HG03342 (cell line): ENCODE measurements at regions not wholly inside any gene's neighbourhood (a gene's known extent, or its start where the extent isn't known, plus 50 kb on each side); places are given as distances from the start of the nearest gene placed in this dataset.

Experiments used
- ATAC-seq: cut with Tn5 transposase; IDR thresholded peaks from one replicate; pipeline ENCODE4 v1.9.1; 2021; ENCODE audit warnings: mild to moderate bottlenecking, moderate library complexity; ENCODE audit not compliant: unreplicated experiment

DNA sequence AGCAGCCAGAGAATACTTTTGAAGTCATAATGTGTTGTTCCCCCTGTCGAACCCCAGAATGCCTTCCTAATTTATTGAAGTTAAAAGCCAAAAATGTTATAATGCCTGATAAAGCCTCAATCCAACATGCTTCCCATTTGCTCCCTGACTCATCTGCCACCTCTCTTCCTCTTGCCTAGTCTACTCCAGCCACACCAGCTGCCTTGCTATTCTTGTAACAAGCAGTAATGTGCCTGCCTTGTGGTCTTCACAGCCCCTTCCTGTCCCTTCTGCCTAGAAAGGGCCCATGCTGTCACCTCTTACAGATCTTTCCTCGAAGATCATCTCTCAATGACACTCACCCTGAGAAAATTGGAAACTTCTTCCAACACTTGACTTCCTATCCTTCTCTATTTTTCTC, 231.6 kb upstream of the CDH2 start:
- ATAC-seq: no peak

DNA sequence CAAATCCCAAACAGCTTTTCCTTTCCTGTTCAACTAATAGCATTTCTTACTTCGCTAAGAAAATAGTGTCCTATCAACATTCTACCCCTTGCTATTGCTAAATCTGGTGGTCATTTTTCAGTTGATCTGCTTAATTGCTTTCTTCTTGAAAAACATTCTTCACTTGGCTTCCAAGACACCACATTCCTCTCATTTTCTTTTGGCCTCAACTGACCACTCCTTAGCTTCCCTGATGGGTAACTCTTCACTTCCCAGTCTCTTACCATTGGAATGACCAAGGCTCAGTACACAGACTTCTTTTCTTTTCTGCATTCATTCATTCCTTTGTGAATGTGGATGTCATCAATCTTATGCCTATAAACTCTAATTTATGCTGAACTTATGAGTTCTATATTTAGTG, 230.8 kb upstream of the CDH2 start:
- ATAC-seq: no peak

DNA sequence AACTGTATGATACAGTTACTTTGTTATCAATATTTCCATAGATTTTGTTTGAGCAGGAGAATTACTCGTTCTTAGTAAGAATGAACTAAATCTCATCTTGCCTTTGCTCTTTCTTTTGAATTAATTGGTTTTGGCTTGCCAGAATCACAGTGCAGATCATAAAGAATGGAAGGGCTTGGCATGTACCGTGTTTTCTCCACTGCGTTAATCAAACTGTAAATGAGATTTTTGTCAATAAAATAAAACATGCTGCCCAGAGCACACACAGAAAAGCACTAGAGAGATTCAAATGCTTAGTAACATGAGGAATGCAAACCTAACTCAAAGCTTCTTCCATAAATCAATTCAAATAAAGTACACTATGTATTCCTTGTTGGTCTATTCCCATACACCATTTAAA, 229.6 kb upstream of the CDH2 start:
- no peak for ATAC-seq

DNA sequence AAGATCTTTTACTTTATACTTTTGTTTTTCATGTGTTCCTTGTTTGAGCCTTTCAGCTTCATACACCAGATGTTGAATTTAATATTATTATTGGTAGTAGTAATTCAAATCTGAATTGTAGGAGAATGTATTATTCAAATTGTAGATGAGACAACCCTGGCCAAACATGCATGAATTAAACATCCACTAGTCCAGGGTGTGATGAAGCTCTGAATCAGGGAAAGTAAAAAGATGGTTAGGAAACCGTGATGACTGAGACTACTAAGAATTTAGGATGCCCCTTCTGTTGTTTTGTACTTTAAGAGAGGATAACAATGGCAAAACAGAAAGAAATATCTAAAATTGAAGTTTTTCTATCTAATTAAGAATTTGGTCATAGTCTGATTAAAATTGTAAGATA, 227.8 kb upstream of the CDH2 start:
- ATAC-seq: no peak

DNA sequence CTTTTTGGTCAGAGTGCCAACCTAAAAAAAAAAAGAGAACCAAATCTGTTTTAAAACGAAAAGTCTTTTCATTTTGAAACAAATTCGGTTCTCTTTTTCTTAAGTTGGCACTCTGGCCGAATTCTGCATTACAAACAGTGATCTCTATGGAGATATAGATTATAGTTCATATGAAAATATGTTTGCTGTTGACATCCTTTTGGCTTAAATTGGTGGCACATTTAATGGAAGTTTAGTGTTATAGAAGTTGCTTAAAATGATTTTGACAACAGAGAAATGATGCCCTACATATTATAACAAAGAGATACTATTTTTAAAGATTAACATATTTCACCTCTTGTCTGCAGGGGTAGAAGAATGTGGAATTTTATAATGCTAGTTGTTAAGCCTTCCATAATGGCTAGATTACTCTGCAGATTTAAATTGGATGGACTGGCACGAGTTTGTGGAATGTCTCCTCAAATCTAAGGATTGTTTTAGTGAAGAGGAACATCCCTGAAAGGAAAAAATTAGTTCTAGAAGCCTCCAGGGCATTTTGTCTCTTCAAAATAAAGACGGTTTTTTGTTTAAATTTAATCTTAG, 222.9 kb upstream of the CDH2 start:
- ATAC-seq: no peak

DNA sequence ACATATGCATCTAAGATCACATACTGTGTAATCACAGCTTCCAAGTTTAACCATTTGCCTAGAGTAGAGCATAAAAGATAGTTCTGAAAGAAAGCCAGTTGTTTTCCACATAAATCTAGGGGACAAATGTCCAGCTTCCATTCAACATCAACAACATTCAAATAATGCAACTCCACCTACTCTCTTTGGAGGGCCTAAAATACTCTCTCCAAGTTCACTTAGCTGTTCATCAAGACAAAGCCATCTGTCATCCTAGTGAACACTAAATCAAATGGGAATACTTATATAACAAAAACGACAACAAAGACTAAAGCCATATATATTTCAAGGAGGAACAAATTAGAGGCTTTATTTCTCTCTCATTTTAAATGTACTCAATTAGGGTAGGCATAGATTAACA, 221.5 kb upstream of the CDH2 start:
- ATAC-seq: no peak

GRCh38 chr18:28390022-28390421, 213.1 kb upstream of the CDH2 start:
- no peak for ATAC-seq

DNA sequence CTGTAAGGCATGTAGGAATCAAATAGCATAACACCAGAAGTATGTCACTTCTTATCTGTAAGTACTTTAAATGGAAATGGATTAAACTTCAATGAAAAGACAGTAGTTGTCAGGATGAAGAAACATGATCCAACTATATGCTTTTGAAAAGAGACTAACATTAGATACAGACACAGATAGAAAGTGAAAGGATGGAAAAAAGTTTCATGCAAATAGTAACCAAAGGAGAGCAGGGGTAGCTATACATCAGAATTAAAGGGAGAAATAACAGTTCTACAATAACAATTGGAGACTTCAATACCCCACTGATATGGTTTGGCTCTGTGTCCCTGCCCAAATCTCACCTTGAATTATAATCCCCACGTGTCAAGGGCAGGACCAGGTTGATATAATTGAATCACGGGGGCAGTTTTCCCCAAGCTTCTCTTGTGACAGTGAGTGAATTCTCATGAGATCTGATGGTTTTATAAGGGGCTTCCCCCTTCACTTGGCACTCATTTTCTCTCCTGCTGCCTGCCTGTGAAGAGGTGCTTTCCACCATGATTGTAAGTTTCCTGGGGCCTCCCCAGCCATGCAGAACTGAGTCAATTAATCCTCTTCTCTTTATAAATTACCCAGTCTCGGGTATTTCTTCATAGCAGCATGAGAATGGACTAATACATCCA, 205.4 kb upstream of the CDH2 start:
- no peak for ATAC-seq

- no peak for ATAC-seq
These were observed 195.3 kb upstream of the CDH2 start for GRCh38 chr18:28372186-28372585.

DNA sequence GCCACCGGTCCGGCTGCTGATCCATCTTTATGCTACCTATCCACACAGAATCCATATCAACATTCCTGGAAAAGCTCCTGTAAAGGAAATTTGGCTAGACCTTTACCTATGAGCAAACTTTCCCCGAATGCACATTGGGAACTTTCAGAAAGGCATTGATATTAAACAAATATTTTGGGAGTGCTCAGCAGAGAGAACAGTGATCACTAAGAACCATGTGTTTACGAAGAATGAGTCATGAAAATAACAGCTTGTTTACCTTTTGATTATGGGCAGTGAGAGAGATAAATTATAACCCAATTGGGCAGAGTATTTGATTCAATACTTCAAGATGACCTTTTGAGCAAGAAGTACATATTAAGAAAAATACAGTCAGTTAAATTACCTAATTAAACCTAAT, 189.7 kb upstream of the CDH2 start:
- ATAC-seq: no peak

DNA sequence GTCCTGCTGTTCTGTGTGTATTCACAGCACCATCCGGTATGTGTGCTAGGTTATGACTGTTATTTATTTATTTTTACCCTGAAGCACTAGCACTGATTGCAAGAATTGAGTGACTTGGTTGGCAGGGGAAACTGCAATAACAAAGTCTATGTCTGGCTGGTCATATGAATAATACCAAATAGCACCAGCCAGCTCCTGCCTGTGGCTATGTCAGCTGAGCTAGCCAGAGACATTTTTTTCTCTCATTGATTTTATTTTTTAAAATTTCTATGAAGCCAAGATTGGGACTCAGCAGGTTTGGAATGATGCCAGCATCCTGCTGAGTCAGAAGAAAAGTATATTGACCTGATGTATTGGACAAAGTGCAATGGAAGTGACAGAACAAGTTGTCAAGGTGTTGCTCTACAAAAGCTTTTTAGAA, 188.5 kb upstream of the CDH2 start:
- no peak for ATAC-seq

DNA sequence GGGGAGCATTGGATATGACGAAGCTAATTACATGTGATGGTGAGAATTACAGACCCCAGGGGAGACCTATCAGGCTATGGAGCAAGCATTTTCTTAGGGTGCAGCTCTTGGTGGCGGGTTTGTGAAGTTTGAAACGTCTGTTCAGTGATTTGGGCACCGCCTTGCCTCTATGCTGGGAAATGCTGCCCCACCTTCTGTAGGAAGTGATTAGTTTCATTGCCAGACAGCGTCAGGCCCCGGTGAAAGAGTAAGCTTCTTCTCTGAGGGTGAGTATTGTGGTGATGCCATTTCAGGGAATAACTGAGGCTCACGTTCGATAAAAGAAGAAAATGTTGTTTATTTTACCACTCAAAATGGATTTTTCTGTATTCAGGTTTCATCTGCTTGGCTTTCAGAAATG, 186.2 kb upstream of the CDH2 start:
- ATAC-seq: no peak

GRCh38 chr18:28359176-28359575, 182.2 kb upstream of the CDH2 start:
- ATAC-seq: no peak

GRCh38 chr18:28357766-28358401, 181.0 kb upstream of the CDH2 start:
- no peak for ATAC-seq

- no peak for ATAC-seq
These were observed 173.9 kb upstream of the CDH2 start for GRCh38 chr18:28350821-28351220.

- ATAC-seq: no peak
These were observed 165.3 kb upstream of the CDH2 start for GRCh38 chr18:28342231-28342630.

DNA sequence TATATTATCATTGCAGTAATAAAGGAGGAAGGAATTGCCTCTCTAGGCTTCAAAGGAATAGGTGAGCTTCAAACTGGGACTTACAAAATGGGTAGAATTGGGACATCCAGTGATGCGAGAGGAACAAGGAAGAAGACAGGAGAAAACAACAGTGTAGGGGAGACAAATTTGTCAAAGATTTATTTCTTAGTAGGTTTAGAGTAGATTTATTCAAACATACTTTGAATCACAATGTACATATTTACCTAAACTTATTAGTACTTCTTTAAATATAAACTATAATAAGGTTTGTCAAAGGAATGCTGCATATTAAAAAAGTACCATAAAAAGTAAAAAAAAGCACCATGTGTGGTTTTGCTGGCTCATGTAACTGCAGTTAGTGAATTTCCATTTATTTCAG, 161.4 kb upstream of the CDH2 start:
- ATAC-seq: no peak

- ATAC-seq: no peak
These were observed 157.6 kb upstream of the CDH2 start for GRCh38 chr18:28334516-28334915.

DNA sequence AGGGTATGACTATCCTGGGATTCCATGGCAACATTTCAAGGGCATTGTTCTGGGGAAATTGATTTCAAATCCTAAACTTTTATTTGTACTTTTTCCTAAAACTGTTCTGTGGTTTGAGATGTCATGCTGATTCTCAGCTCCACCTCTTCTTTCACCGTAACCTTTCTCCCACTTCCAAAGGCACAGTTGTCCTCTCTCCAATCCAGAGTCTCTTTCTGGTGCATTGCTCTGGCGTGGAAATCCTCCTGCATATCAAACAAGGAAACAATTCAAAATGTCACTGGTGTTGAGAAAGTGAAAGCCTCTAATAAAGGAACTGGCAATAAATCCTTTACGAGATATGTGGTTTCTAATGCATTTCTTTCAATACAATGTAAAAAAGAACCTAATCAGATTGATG, 155.1 kb upstream of the CDH2 start:
- ATAC-seq: no peak

- no peak for ATAC-seq
These were observed 154.6 kb upstream of the CDH2 start for GRCh38 chr18:28331551-28331950.

DNA sequence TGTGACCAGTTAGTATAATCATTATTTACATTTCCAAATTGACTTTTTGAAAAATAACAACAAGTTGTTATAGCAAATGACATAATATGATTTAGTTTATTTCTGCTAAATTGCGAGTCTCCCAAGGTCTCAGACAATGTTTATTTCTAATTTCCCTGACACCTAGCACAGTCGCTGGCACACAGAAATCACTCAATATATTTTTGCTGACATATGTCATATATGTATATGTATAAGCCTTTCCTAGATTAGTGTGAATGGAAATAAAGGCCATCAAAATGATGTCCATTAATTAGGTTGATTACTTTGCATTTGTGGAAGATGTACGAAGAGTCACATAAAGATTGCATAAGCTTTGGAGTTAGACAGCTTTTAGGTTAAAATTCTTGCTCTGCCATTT, 136.7 kb upstream of the CDH2 start:
- no peak for ATAC-seq

DNA sequence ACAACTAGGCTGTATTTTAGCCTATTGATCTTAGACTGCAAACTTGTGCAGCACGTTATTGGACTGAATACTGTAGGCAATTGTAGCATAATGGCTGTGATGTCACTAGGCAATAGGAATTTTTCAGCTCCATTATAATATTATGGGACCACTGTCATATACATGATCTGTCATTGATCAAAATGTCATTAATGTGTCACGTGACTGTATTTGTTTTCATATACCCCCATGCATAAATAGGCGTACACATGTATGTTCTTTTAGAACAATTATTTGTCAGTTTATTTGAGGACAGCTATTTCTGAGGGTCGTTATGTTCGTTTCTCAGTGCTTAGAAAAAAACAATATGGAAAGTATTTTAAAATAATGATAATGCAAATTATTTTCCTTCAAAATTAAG, 111.9 kb upstream of the CDH2 start:
- ATAC-seq: no peak

DNA sequence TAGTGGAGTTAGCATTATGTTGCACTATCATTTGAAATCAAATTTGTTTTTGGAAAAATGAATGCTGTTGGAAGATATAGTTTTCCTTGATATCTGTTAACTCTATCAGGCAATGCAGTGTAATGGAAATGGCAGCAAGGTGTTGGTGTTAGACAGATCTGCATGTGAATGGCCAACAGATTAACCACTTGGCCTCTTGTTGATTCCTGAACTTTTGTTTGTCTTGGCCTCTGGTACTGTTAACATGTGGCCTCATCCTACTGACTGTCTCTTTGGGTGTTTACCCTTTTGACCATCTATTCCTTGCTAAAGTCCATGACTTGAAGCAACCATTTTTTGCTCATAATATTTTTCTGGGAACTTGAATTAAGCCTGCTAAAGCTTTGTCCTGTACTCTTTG, 110.2 kb upstream of the CDH2 start:
- ATAC-seq: no peak
